ENCODE measurements at regions not wholly inside any gene's neighbourhood (a gene's known extent, or its start where the extent isn't known, plus 50 kb on each side); places are given as distances from the start of the nearest gene placed in this dataset.

DNA sequence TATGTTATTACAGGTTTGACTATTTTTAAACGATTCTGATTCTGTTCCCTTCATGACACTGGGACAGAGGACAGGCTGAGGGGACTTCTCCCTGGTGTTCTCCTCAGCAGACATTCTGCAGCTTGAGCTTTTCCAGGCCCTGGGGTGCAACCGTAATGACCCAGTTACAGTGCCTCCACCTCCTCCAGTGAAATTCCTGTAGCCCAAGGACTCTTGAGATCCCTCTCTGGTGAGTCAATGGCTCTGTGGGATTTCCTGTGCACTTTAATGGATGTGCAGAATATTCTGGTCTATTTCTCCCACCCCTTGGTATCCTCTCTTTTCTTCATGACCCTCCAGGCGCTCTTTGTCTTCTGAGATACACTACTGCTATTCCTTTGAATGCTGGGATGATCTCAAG is 319.3 kb downstream of the INHBA start:
- no peak for TF ChIP-seq CTCF (IDR thresholded peaks at IDR 0.05; ENCODE audit: control extremely low read depth in 1 of 3, insufficient read depth in 1 of 3, low read depth in 1 of 3, low read length in 3 of 3)
- no peak for TF ChIP-seq POLR2AphosphoS5 (IDR thresholded peaks at IDR 0.05; ENCODE audit: low read depth, low read length)
- no peak for TF ChIP-seq TCF12 (IDR thresholded peaks at IDR 0.05; ENCODE audit: low read depth, low read length)
- no peak for TF ChIP-seq TAF1 (IDR thresholded peaks at IDR 0.05; ENCODE audit: low read depth, low read length)
- TF ChIP-seq EP300 (IDR thresholded peaks at IDR 0.05; ENCODE audit: borderline replicate concordance in 1 of 2, low read depth in 2 of 2, low read length in 2 of 2), result no peak
- no peak for TF ChIP-seq SRF (IDR thresholded peaks at IDR 0.05; ENCODE audit: low read depth, low read length)
- TF ChIP-seq YY1 (IDR thresholded peaks at IDR 0.05; ENCODE audit: low read depth, low read length), result no peak
- TF ChIP-seq, protein P1, sequence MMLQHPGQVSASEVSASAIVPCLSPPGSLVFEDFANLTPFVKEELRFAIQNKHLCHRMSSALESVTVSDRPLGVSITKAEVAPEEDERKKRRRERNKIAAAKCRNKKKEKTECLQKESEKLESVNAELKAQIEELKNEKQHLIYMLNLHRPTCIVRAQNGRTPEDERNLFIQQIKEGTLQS (IDR thresholded peaks at IDR 0.05; ENCODE audit: insufficient read depth, low read depth, low read length), result no peak
